ENCODE measurements at regions not wholly inside any gene's neighbourhood (a gene's known extent, or its start where the extent isn't known, plus 50 kb on each side); places are given as distances from the start of the nearest gene placed in this dataset.

GRCh38 chr11:88410056-88410455 is 72.5 kb upstream of the CTSC start:
- no peak overlapping the region for H3K4me3 ChIP-seq
- intact Hi-C loops (cut with DNase I; ENCODE audit: low total_unique reads) = no loop called here
- ATAC-seq (no peak), DNase-seq (no peak)
- no peak overlapping the region for H3K27ac ChIP-seq
- no peaks in the 10 kb centered on the region for H3K9me3 ChIP-seq
- no peak for TF ChIP-seq CTCF (IDR thresholded peaks at IDR 0.05 in 4 of 5, conservative IDR thresholded peaks at IDR 0.05 in 1 of 5)
- no peak for TF ChIP-seq POLR2A (IDR thresholded peaks at IDR 0.05)
- H3K4me1 ChIP-seq = peaks cover 0 to 4% of the 10 kb centered on the region in 2 donors
- no peaks in the 10 kb centered on the region for H3K27me3 ChIP-seq
- in situ Hi-C loops (cut with MboI; ENCODE audit: low sequenced_read_pairs in 4 of 4) = no loop called here
- H3K36me3 ChIP-seq = no peaks in the 10 kb centered on the region

- ATAC-seq (no peak), DNase-seq (no peak)
- Histone ChIP-seq H3K27ac (no peak overlapping the region), H3K27me3 (no peaks in the 10 kb centered on the region), H3K4me1 (peaks cover 0 to 4% of the 10 kb centered on the region in 2 donors), H3K9me3 (no peaks in the 10 kb centered on the region), H3K4me3 (no peak overlapping the region), H3K36me3 (no peaks in the 10 kb centered on the region)
- in situ Hi-C loops (cut with MboI; ENCODE audit: low sequenced_read_pairs in 4 of 4) = no loop called here
- intact Hi-C loops (cut with DNase I; ENCODE audit: low total_unique reads) = no loop called here
- TF ChIP-seq POLR2A (IDR thresholded peaks at IDR 0.05) (no peak), CTCF (IDR thresholded peaks at IDR 0.05 in 4 of 5, conservative IDR thresholded peaks at IDR 0.05 in 1 of 5) (no peak)
Measured at GRCh38 chr11:88406876-88407275, 69.3 kb upstream of the CTSC start.

- H3K9me3 ChIP-seq = no peaks in the 10 kb centered on the region
- no peak overlapping the region for H3K27ac ChIP-seq
- no peak overlapping the region for H3K4me3 ChIP-seq
- TF ChIP-seq CTCF (IDR thresholded peaks at IDR 0.05 in 4 of 5, conservative IDR thresholded peaks at IDR 0.05 in 1 of 5) (no peak), POLR2A (IDR thresholded peaks at IDR 0.05) (no peak)
- H3K27me3 ChIP-seq = no peaks in the 10 kb centered on the region
- DNase-seq (no peak), ATAC-seq (no peak)
- H3K36me3 ChIP-seq = no peaks in the 10 kb centered on the region
- intact Hi-C loops (cut with DNase I; ENCODE audit: low total_unique reads) (no loop called here), in situ Hi-C loops (cut with MboI; ENCODE audit: low sequenced_read_pairs in 4 of 4) (no loop called here)
- peaks cover 0 to 4% of the 10 kb centered on the region in 2 donors for H3K4me1 ChIP-seq
Measured at GRCh38 chr11:88405853-88406252, 68.3 kb upstream of the CTSC start.

GRCh38 chr11:88404932-88405710 is 67.6 kb upstream of the CTSC start:
- Histone ChIP-seq H3K27ac (no peak overlapping the region), H3K9me3 (no peaks in the 10 kb centered on the region), H3K4me3 (no peak overlapping the region), H3K4me1 (peaks cover 0 to 4% of the 10 kb centered on the region in 2 donors), H3K36me3 (no peaks in the 10 kb centered on the region), H3K27me3 (no peaks in the 10 kb centered on the region)
- in situ Hi-C loops (cut with MboI; ENCODE audit: low sequenced_read_pairs in 4 of 4) = no loop called here
- intact Hi-C loops (cut with DNase I; ENCODE audit: low total_unique reads) = no loop called here
- TF ChIP-seq CTCF (IDR thresholded peaks at IDR 0.05 in 4 of 5, conservative IDR thresholded peaks at IDR 0.05 in 1 of 5) (no peak), POLR2A (IDR thresholded peaks at IDR 0.05) (no peak)
- ATAC-seq = no peak
- no peak for DNase-seq

GRCh38 chr11:88404391-88404790 is 66.9 kb upstream of the CTSC start:
- Histone ChIP-seq H3K36me3 (no peaks in the 10 kb centered on the region), H3K4me3 (no peak overlapping the region), H3K4me1 (peaks cover 0 to 4% of the 10 kb centered on the region in 2 donors), H3K27ac (no peak overlapping the region), H3K27me3 (no peaks in the 10 kb centered on the region), H3K9me3 (no peaks in the 10 kb centered on the region)
- TF ChIP-seq POLR2A (IDR thresholded peaks at IDR 0.05) (no peak), CTCF (IDR thresholded peaks at IDR 0.05 in 4 of 5, conservative IDR thresholded peaks at IDR 0.05 in 1 of 5) (no peak)
- DNase-seq (no peak), ATAC-seq (no peak)
- intact Hi-C loops (cut with DNase I; ENCODE audit: low total_unique reads) (no loop called here), in situ Hi-C loops (cut with MboI; ENCODE audit: low sequenced_read_pairs in 4 of 4) (no loop called here)

All from gastrocnemius medialis (tissue), 4 donors.